ENCODE measurements at regions not wholly inside any gene's neighbourhood (a gene's known extent, or its start where the extent isn't known, plus 50 kb on each side); places are given as distances from the start of the nearest gene placed in this dataset.

DNA sequence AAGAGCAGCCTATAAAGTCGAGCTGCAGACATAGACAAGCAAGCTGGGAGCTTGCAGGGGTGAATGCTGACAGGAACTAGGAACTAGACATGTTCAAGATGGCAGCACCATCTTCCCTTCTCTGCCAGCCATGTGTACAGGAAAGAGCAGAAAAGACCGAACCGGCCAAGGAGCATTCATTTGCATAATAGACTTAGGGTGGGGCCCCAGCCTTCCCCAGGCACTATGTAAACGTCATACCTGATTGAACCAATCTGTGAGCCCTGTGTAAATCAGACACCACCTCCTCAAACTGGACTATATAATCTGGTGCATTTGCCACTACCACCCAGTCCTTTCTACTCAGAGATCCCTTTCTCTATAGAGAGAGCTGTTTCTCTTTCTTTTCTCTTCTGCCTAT is 106.9 kb upstream of the FAM3C start:
- Histone ChIP-seq H3K9me1 (replicated peaks; ENCODE audit: control insufficient read depth, extremely low read depth, insufficient read depth, low read length) (no peaks in the 10 kb centered on the region), H3K9ac (replicated peaks; ENCODE audit: extremely low read depth, insufficient read depth, low read length) (no peak overlapping the region), H3K4me1 (ENCODE audit: control insufficient read depth, extremely low read depth, insufficient read depth, low read length) (peaks cover 9% of the 10 kb centered on the region), H3K27ac (ENCODE audit: insufficient read depth, low read depth, low read length) (no peak overlapping the region), H2AFZ (ENCODE audit: low read depth, low read length) (no peak overlapping the region), H3K36me3 (ENCODE audit: control insufficient read depth in 2 of 2, extremely low read depth in 1 of 2, insufficient read depth in 2 of 2, low read length in 2 of 2) (no peaks in the 10 kb centered on the region), H3K4me2 (ENCODE audit: insufficient read depth, low read length) (no peak overlapping the region), H3K9me3 (replicated peaks; ENCODE audit: control insufficient read depth, insufficient read depth, low read length) (peaks cover 5% of the 10 kb centered on the region), H3K4me3 (replicated peaks in 1 of 3; ENCODE audit: insufficient read depth in 1 of 3, low read depth in 1 of 3, low read length in 3 of 3) (no peak overlapping the region), H3K27me3 (ENCODE audit: control insufficient read depth in 2 of 2, insufficient read depth in 2 of 2, low read length in 2 of 2) (no peaks in the 10 kb centered on the region), H3K79me2 (ENCODE audit: control insufficient read depth, insufficient read depth, low read length) (no peaks in the 10 kb centered on the region), H4K20me1 (replicated peaks; ENCODE audit: control insufficient read depth, extremely low read depth, insufficient read depth, low read length) (no peaks in the 10 kb centered on the region)
- dilution Hi-C loops (cut with MboI; ENCODE audit: extremely low pct_ligation_motif_present, low sequenced_read_pairs) = no loop called here
- intact Hi-C loops (cut with micrococcal nuclease) = loop anchor here (5.0 kb wide), 1 partner anchor 56 kb away; no protein-coding TSS in a partner anchor
- TF ChIP-seq FOS (IDR thresholded peaks at IDR 0.05; ENCODE audit: borderline replicate concordance, insufficient read depth, low read length) (no peak), POLR2A (IDR thresholded peaks at IDR 0.05; ENCODE audit: low read depth, low read length) (no peak), MYC (IDR thresholded peaks at IDR 0.05; ENCODE audit: low read depth, low read length) (no peak), POLR2AphosphoS5 (IDR thresholded peaks at IDR 0.05; ENCODE audit: insufficient read depth, low read depth, low read length) (no peak), GATA2 (IDR thresholded peaks at IDR 0.05; ENCODE audit: insufficient read depth, insufficient read length, low read depth, low read length) (no peak), EZH2 (IDR thresholded peaks at IDR 0.05; ENCODE audit: borderline replicate concordance, low read depth, low read length, severe bottlenecking) (no peak), JUN (IDR thresholded peaks at IDR 0.05; ENCODE audit: borderline replicate concordance, insufficient read depth, insufficient read length, low read depth) (no peak)
- TF ChIP-seq, protein P1, sequence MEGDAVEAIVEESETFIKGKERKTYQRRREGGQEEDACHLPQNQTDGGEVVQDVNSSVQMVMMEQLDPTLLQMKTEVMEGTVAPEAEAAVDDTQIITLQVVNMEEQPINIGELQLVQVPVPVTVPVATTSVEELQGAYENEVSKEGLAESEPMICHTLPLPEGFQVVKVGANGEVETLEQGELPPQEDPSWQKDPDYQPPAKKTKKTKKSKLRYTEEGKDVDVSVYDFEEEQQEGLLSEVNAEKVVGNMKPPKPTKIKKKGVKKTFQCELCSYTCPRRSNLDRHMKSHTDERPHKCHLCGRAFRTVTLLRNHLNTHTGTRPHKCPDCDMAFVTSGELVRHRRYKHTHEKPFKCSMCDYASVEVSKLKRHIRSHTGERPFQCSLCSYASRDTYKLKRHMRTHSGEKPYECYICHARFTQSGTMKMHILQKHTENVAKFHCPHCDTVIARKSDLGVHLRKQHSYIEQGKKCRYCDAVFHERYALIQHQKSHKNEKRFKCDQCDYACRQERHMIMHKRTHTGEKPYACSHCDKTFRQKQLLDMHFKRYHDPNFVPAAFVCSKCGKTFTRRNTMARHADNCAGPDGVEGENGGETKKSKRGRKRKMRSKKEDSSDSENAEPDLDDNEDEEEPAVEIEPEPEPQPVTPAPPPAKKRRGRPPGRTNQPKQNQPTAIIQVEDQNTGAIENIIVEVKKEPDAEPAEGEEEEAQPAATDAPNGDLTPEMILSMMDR (IDR thresholded peaks at IDR 0.05; ENCODE audit: extremely low read depth in 1 of 2, insufficient read depth in 1 of 2, low read depth in 1 of 2, low read length in 2 of 2) = no peak
- TF ChIP-seq, protein P2, sequence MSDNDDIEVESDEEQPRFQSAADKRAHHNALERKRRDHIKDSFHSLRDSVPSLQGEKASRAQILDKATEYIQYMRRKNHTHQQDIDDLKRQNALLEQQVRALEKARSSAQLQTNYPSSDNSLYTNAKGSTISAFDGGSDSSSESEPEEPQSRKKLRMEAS (IDR thresholded peaks at IDR 0.05; ENCODE audit: insufficient read depth, insufficient read length) = no peak
- POLR2A ChIA-PET = no interaction called here
- CTCF ChIA-PET = interaction anchor here (2.4 kb wide), 1 partner anchor 107 kb away, joined by 7 read pairs; the partner anchor contains the start of gene FAM3C
- no TSS peak for BruUV-seq (replicated peaks)
- DNase-seq (ENCODE audit: low read depth, low spot score) (no peak), FAIRE-seq (no peak)
